ENCODE measurements at regions not wholly inside any gene's neighbourhood (a gene's known extent, or its start where the extent isn't known, plus 50 kb on each side); places are given as distances from the start of the nearest gene placed in this dataset.

- intact Hi-C loops (cut with micrococcal nuclease; ENCODE audit: unreplicated experiment) (no loop called here), in situ Hi-C loops (cut with MboI) (no loop called here)
- H3K4me2 ChIP-seq (ENCODE audit: control insufficient read depth, insufficient read depth): no peak overlapping the region
- no peaks in the 10 kb centered on the region for H3K9me3 ChIP-seq (replicated peaks; ENCODE audit: control insufficient read depth, insufficient read depth, low read length)
- H4K20me1 ChIP-seq (ENCODE audit: control insufficient read depth, insufficient read depth): no peaks in the 10 kb centered on the region
- no peak for FAIRE-seq
- H3K36me3 ChIP-seq (ENCODE audit: control insufficient read depth in 2 of 2, insufficient read depth in 2 of 2, low read length in 1 of 2): no peaks in the 10 kb centered on the region
- no TSS peak for BruUV-seq (replicated peaks)
- ChIA-PET SMC1A (ENCODE audit: uncharacterized antibody, unreplicated experiment) (no interaction called here), POLR2A (no interaction called here), RAD21 (ENCODE audit: unreplicated experiment) (no interaction called here), CTCF (interaction anchor here (0.6 to 1.1 kb wide), 3 partner anchors 14 to 522 kb away, joined by 3 read pairs; no protein-coding TSS in a partner anchor)
- DNase-seq (ENCODE audit: low read depth, low spot score): no peak
- H3K79me2 ChIP-seq (ENCODE audit: control insufficient read depth, insufficient read depth, low read length): no peaks in the 10 kb centered on the region
- WGBS (ENCODE audit: insufficient coverage, insufficient replicate concordance, low lambda C conversion rate, missing lambda C conversion rate): under 1% methylated on average over 8 of the region's 8 CpGs
- H3K27me3 ChIP-seq (replicated peaks in 1 of 2; ENCODE audit: control insufficient read depth in 2 of 2, insufficient read depth in 2 of 2, low read length in 1 of 2): no peaks in the 10 kb centered on the region
- ATAC-seq: no peak
- no peaks in the 10 kb centered on the region for H3K4me1 ChIP-seq (ENCODE audit: control insufficient read depth, insufficient read depth, low read length)
- no peak overlapping the region for H3K9ac ChIP-seq (ENCODE audit: control insufficient read depth, insufficient read depth, low read length)
- H3K27ac ChIP-seq (ENCODE audit: control insufficient read depth, insufficient read depth): no peak overlapping the region
- TF ChIP-seq, protein P1, sequence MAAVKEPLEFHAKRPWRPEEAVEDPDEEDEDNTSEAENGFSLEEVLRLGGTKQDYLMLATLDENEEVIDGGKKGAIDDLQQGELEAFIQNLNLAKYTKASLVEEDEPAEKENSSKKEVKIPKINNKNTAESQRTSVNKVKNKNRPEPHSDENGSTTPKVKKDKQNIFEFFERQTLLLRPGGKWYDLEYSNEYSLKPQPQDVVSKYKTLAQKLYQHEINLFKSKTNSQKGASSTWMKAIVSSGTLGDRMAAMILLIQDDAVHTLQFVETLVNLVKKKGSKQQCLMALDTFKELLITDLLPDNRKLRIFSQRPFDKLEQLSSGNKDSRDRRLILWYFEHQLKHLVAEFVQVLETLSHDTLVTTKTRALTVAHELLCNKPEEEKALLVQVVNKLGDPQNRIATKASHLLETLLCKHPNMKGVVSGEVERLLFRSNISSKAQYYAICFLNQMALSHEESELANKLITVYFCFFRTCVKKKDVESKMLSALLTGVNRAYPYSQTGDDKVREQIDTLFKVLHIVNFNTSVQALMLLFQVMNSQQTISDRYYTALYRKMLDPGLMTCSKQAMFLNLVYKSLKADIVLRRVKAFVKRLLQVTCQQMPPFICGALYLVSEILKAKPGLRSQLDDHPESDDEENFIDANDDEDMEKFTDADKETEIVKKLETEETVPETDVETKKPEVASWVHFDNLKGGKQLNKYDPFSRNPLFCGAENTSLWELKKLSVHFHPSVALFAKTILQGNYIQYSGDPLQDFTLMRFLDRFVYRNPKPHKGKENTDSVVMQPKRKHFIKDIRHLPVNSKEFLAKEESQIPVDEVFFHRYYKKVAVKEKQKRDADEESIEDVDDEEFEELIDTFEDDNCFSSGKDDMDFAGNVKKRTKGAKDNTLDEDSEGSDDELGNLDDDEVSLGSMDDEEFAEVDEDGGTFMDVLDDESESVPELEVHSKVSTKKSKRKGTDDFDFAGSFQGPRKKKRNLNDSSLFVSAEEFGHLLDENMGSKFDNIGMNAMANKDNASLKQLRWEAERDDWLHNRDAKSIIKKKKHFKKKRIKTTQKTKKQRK (IDR thresholded peaks at IDR 0.05; ENCODE audit: low read depth, low read length): no peak
- TF ChIP-seq RAD51 (IDR thresholded peaks at IDR 0.05) (no peak), EZH2 (IDR thresholded peaks at IDR 0.05; ENCODE audit: borderline replicate concordance, control insufficient read depth, low read depth, low read length) (no peak), RBBP5 (conservative IDR thresholded peaks at IDR 0.05) (no peak)
- TF ChIP-seq, protein P2, sequence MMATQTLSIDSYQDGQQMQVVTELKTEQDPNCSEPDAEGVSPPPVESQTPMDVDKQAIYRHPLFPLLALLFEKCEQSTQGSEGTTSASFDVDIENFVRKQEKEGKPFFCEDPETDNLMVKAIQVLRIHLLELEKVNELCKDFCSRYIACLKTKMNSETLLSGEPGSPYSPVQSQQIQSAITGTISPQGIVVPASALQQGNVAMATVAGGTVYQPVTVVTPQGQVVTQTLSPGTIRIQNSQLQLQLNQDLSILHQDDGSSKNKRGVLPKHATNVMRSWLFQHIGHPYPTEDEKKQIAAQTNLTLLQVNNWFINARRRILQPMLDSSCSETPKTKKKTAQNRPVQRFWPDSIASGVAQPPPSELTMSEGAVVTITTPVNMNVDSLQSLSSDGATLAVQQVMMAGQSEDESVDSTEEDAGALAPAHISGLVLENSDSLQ (IDR thresholded peaks at IDR 0.05): no peak
- H2AFZ ChIP-seq (ENCODE audit: control insufficient read depth, low read depth, low read length): no peak overlapping the region
- no peak overlapping the region for H3K4me3 ChIP-seq
These were observed 188.5 kb upstream of the MPPED2 start for GRCh38 chr11:30774496-30775232.

Data from GM12878 (cell line).